Small intestine (tissue), 7 donors: ENCODE measurements at regions not wholly inside any gene's neighbourhood (a gene's known extent, or its start where the extent isn't known, plus 50 kb on each side); places are given as distances from the start of the nearest gene placed in this dataset.
A peak's percentile ranks its signal among the peaks of the same experiment; 100 is the strongest.
"Not testable (repeated sequence)": the region's sequence is repeated elsewhere in the genome, so short reads cannot be mapped to it uniquely, and the experiment has no call there.

Source experiments
- DNase-seq, 2 donors: peaks; one replicate each; pipeline versions ENCODE4 v3.0.0 to v3.0.0-alpha.2; 2013
- FAIRE-seq: peaks from 2 replicates; lab custom pipeline; 2012; peaks lifted over from hg19 to GRCh38; lab: Jason Lieb, UNC
- H3K27ac ChIP-seq, 3 donors: one replicate each; pipeline ENCODE4 v1.5.1; 2013; ENCODE audit warnings: low read length in 2 of 3, mild to moderate bottlenecking in 2 of 3, control low read depth in 1 of 3, inconsistent platforms in 1 of 3, low read depth in 1 of 3, moderate library complexity in 1 of 3
- H3K27me3 ChIP-seq, 3 donors: one replicate each; pipeline ENCODE4 v1.6.1; 2013; ENCODE audit warnings: low read length in 3 of 3, inconsistent platforms in 1 of 3; ENCODE audit not compliant: control insufficient read depth in 3 of 3, insufficient read depth in 3 of 3
- H3K36me3 ChIP-seq, 3 donors: one replicate each; pipeline ENCODE4 v1.6.1; 2013; ENCODE audit warnings: low read length in 3 of 3, inconsistent platforms in 1 of 3, low read depth in 1 of 3, mild to moderate bottlenecking in 1 of 3, moderate library complexity in 1 of 3; ENCODE audit not compliant: control insufficient read depth in 3 of 3, insufficient read depth in 2 of 3
- H3K4me1 ChIP-seq, 3 donors: one replicate each; pipeline ENCODE4 v1.6.1; 2013; ENCODE audit warnings: low read length in 2 of 3, inconsistent platforms in 1 of 3, low read depth in 1 of 3, mild to moderate bottlenecking in 1 of 3, moderate library complexity in 1 of 3; ENCODE audit not compliant: control insufficient read depth in 3 of 3, insufficient read depth in 2 of 3
- H3K4me3 ChIP-seq, 3 donors: one replicate each; pipeline ENCODE4 v1.5.1; 2013; ENCODE audit warnings: low read length in 3 of 3, control low read depth in 1 of 3, inconsistent platforms in 1 of 3, low read depth in 1 of 3, mild to moderate bottlenecking in 1 of 3, moderate library complexity in 1 of 3
- H3K9me3 ChIP-seq, 2 donors: one replicate each; pipeline ENCODE4 v1.6.1; 2013; ENCODE audit warnings: low read depth in 1 of 2, low read length in 1 of 2; ENCODE audit not compliant: control insufficient read depth in 2 of 2, insufficient read depth in 1 of 2
- WGBS, 3 donors: extraction: QIAGEN DNeasy Blood & Tissue Kit; methylation state at CpG; one replicate each; pipeline ENCODE4 v1.1.7; 2013; 5-methylcytosine and 5-hydroxymethylcytosine counted together
- donor health status: healthy with polysubstance abuse.
- donor health status: control.
- donor health status: control.
- donor health status: Bipolar disorder and iron deficiency.
- donor health status: healthy.

GRCh38 chr7:16089801-16090200, 331.5 kb downstream of the CRPPA start:
- DNase-seq (no peak), FAIRE-seq (no peak)
- WGBS, 3 donors, result 87 to 97% (median 90%) methylated on average over 3 of the region's 3 CpGs
- no peaks in the 10 kb centered on the region for H3K27me3 ChIP-seq
- H3K4me1 ChIP-seq, result no peaks in the 10 kb centered on the region
- H3K36me3 ChIP-seq, result no peaks in the 10 kb centered on the region
- H3K27ac ChIP-seq, result no peak overlapping the region
- no peak overlapping the region for H3K4me3 ChIP-seq
- H3K9me3 ChIP-seq, result no peaks in the 10 kb centered on the region

- H3K4me3 ChIP-seq, result no peak overlapping the region
- FAIRE-seq (peak; percentile 70), DNase-seq (no peak)
- H3K27ac ChIP-seq, result no peak overlapping the region
- no peaks in the 10 kb centered on the region for H3K4me1 ChIP-seq
- no peaks in the 10 kb centered on the region for H3K36me3 ChIP-seq
- no peaks in the 10 kb centered on the region for H3K9me3 ChIP-seq
- WGBS, 3 donors, result 86 to 92% (median 86%) methylated on average over 19 of the region's 19 CpGs
- H3K27me3 ChIP-seq, result no peaks in the 10 kb centered on the region
Observed at GRCh38 chr7:16089191-16089590, 332.1 kb downstream of the CRPPA start.

GRCh38 chr7:16086743-16087142, 334.6 kb downstream of the CRPPA start:
- DNase-seq (no peak), FAIRE-seq (no peak)
- no peak overlapping the region for H3K4me3 ChIP-seq
- no peaks in the 10 kb centered on the region for H3K27me3 ChIP-seq
- H3K4me1 ChIP-seq, result no peaks in the 10 kb centered on the region
- 79 to 90% (median 89%) methylated on average over 1 of the region's 1 CpG for WGBS, 3 donors
- no peaks in the 10 kb centered on the region for H3K9me3 ChIP-seq
- no peak overlapping the region for H3K27ac ChIP-seq
- no peaks in the 10 kb centered on the region for H3K36me3 ChIP-seq

GRCh38 chr7:16085780-16086179, 335.6 kb downstream of the CRPPA start:
- 86 to 89% (median 89%) methylated on average over 5 of the region's 6 CpGs for WGBS, 3 donors
- H3K27ac ChIP-seq, H3K4me1 ChIP-seq, H3K9me3 ChIP-seq, H3K4me3 ChIP-seq, H3K36me3 ChIP-seq, FAIRE-seq, H3K27me3 ChIP-seq, DNase-seq: not testable (repeated sequence)

GRCh38 chr7:16084875-16085274, 336.5 kb downstream of the CRPPA start:
- H3K4me1 ChIP-seq, result no peaks in the 10 kb centered on the region
- no peaks in the 10 kb centered on the region for H3K36me3 ChIP-seq
- 64 to 86% (median 70%) methylated on average over 4 of the region's 4 CpGs for WGBS, 3 donors
- DNase-seq, result no peak
- H3K9me3 ChIP-seq, result no peaks in the 10 kb centered on the region
- no peak for FAIRE-seq
- no peak overlapping the region for H3K27ac ChIP-seq
- no peaks in the 10 kb centered on the region for H3K27me3 ChIP-seq
- no peak overlapping the region for H3K4me3 ChIP-seq

GRCh38 chr7:16084370-16084769, 337.0 kb downstream of the CRPPA start:
- Histone ChIP-seq H3K4me3 (no peak overlapping the region), H3K9me3 (no peaks in the 10 kb centered on the region), H3K27me3 (no peaks in the 10 kb centered on the region), H3K4me1 (no peaks in the 10 kb centered on the region), H3K36me3 (no peaks in the 10 kb centered on the region), H3K27ac (no peak overlapping the region)
- WGBS, 3 donors, result 44 to 57% (median 56%) methylated on average over 3 of the region's 3 CpGs
- FAIRE-seq (no peak), DNase-seq (no peak)

- H3K9me3 ChIP-seq, result no peaks in the 10 kb centered on the region
- no peaks in the 10 kb centered on the region for H3K27me3 ChIP-seq
- H3K4me3 ChIP-seq, result no peak overlapping the region
- H3K27ac ChIP-seq, result no peak overlapping the region
- FAIRE-seq, result no peak
- 31 to 48% (median 33%) methylated on average over 3 of the region's 3 CpGs for WGBS, 3 donors
- no peaks in the 10 kb centered on the region for H3K4me1 ChIP-seq
- H3K36me3 ChIP-seq, result no peaks in the 10 kb centered on the region
- no peak for DNase-seq
Observed at GRCh38 chr7:16083931-16084330, 337.4 kb downstream of the CRPPA start.

GRCh38 chr7:16080131-16080530, 341.2 kb downstream of the CRPPA start:
- Histone ChIP-seq H3K9me3 (no peaks in the 10 kb centered on the region), H3K27me3 (no peaks in the 10 kb centered on the region), H3K4me1 (no peaks in the 10 kb centered on the region), H3K36me3 (no peaks in the 10 kb centered on the region), H3K4me3 (no peak overlapping the region), H3K27ac (no peak overlapping the region)
- 90 to 96% (median 90%) methylated on average over 2 of the region's 2 CpGs for WGBS, 3 donors
- DNase-seq (no peak), FAIRE-seq (no peak)

- no peak for DNase-seq
- FAIRE-seq, result no peak
- Histone ChIP-seq H3K4me1 (no peaks in the 10 kb centered on the region), H3K36me3 (no peaks in the 10 kb centered on the region), H3K27ac (no peak overlapping the region), H3K4me3 (no peak overlapping the region), H3K27me3 (no peaks in the 10 kb centered on the region), H3K9me3 (no peaks in the 10 kb centered on the region)
- WGBS, 3 donors, result 84 to 95% (median 86%) methylated on average over 3 of the region's 3 CpGs
Observed at GRCh38 chr7:16079723-16080122, 341.6 kb downstream of the CRPPA start.
